HG03066 (cell line): ENCODE measurements at regions not wholly inside any gene's neighbourhood (a gene's known extent, or its start where the extent isn't known, plus 50 kb on each side); places are given as distances from the start of the nearest gene placed in this dataset.

Experiments used
- ATAC-seq: cut with Tn5 transposase; IDR thresholded peaks from one replicate; pipeline ENCODE4 v1.9.1; 2021; ENCODE audit warnings: low read depth; ENCODE audit not compliant: unreplicated experiment

DNA sequence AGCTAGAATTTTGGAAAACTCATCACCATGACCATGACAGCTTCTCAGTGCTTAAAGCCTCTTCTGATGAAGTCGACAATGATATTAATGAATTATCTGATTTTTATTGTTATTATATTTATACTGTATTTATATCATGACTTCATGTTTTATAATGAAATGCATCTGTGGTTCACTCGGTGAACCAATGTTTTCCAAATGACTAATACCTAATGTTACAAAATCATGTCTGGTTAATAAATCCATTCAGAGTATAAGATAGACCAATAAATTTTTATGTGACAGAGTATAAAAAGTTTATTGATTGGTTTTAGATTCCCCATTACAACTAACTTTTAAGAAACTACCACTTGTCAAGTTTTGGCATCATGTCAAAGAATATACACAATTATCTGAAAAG lies 416.5 kb downstream of the MLLT3 start:
- no peak for ATAC-seq

DNA sequence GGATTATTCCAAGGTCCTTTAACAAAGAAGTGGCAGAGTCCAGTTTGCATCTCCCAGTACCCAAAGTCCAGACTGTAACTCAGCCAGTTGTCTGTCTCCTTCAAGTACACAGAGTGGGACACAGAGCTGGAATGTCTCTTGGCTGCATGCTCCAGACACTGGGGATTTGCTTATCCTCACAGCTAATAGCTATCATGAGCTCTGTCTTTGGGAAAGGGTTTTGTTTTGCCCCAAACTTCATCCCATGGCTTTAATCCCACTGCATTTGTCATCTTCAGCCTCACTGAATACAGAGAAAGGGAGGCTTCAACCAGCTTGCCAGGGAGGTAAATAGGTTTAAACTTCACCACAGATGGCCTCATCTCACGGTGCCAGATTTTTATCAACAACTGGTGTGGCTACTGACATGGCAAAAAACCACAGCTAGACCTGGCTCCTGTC lies 412.2 kb upstream of the SLC24A2 start:
- no peak for ATAC-seq

DNA sequence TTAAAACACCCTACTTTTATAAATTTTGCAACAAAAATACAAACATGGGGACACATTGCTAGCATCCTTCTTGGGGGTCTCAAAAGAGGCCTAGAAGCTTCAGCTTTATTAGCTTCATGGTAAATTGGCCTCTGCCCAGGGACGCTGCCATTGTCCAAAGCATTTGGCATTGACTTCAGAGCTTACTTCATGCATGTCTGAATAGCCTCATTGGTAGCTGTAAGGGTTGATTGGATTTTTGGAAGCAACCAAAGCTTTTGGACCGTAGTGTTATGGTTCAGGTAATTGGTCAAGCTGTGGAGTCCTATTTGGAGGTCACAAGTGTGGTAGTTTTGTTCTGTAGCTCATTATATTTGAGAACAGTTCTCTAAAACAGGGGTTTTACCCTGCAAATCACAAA lies 411.7 kb upstream of the SLC24A2 start:
- no peak for ATAC-seq

DNA sequence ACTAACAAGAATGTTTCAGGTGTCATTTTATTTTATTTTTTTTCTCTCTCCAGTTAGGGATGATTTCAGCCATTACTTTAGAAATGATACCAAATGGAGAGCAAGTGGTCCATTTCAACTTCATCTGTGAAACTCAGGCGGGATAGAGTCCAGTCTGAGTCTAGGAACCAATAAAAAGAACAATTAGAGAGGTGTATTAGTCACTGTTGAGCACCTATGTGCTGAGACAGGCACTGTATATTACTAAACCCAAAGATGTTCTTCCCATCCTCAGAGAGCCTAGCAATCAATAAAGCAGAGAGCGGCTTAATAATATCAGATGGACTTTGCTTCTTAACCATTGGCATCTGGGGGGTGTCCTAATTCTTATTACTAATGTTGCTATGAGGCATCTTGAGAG lies 410.3 kb upstream of the SLC24A2 start:
- ATAC-seq = no peak

DNA sequence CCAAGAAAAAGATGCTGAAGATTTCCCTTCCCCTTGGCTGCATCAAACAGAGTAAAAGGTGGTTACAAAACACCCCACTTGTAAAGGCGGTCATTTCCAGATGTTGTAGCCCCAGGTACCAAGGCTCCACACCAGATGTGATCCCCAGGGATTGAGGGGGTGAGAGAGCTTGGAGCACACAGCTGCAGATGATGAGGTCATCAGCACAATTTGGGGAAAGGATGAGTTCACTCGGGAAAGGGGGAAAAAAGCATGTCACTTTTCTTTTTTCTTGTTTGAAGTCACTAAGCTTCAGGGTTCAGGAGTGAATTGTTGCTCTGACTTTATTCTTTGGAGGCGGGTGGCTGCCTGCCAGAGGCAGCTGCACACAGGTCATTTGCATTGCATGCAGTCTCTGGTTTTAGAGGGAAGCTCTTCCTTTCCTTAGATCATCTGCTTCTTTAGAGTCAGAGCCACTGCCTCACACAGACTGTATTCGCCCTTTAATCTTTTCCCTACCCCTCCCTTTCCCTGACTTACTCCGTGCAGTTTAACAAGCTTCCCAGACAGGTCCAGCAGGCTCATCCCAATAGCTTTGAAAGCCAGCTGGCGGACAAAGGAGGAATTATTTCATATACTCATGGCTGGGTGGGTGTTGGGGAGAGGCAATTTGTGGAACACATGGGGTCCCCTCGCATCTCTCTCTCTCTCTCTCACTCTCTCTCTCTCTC lies 409.3 kb upstream of the SLC24A2 start:
- no peak for ATAC-seq

DNA sequence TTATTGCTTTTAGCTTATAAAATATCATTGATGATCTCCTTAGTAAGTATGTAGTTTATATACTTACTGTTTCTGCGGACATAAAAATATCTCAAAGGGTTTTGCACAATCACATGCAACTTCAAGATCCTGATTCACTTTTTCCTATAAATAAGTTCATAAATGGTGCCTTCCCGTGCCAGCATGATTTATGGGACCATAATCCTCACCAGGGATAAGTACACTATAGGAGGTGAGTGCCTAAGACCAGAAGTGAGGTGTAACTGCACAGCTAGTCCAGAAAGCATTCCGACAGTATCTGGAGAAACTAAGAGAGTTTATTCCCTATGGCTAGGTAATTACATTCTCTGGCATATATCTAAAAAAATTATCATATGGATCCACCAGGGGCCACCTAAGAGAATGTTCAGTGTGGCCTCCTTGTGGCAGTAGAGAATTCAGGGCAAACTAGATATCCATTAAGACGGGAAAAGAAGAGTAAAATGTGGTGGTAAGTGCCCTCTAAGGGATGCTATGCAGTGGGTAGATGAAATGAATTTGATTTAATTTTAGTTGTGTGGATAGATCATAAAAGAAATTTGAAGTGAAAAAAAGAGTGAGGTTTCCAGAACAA lies 402.5 kb upstream of the SLC24A2 start:
- no peak for ATAC-seq

DNA sequence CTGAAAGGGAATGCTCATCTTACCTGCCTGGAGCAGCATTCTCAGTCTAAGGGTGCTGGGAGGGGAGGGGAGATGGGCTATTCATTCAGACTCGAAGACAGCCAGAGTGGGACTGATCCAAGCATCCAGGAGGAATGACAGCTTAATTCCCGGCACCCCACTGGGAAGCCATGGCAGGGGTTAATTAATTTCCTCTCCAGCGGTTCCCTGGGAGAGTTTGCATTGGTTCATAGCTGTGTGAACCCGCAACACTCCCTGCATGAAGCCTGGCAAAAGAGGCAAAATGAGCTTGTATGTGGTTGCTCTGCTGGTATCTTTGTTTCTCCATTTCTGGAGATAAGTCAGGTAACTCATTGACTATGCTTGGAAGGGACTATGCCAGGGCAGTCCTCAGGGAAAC lies 401.0 kb upstream of the SLC24A2 start:
- no peak for ATAC-seq

DNA sequence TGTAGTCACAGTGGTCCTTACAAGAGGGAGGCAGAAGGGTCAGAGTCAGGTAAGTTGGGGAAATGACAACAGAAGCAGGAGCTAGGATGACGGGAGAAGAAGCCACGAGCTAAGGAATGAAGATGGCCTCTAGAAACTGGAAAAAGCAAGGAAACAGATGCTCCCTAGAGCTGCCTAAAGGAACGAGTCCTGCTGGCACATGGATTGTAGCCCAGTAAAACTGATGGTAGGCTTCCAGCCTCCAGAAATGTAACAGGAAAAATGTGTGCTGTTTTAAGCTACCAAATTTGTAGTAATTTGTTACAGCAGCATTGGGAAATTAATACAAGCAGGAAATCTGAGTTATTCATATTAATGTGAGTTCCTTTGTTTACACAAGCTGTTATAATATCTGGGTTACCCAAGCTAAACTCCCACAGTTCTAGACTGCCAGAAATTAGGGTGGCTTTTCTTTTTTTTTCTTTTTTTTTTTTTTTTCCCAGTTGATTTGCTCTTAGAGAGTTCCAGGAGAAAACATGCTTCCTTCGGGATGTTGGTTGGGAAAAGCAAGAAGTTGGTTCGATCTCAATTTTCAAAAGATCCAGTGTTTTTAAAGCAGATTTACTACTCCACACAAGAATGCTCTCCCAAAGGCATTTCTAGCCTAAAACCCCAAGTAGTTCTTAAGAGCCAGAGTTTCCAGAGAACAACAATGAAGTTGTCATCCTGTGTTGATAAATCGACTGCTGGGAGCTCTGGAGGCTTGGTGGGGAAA lies 400.0 kb upstream of the SLC24A2 start:
- no peak for ATAC-seq

DNA sequence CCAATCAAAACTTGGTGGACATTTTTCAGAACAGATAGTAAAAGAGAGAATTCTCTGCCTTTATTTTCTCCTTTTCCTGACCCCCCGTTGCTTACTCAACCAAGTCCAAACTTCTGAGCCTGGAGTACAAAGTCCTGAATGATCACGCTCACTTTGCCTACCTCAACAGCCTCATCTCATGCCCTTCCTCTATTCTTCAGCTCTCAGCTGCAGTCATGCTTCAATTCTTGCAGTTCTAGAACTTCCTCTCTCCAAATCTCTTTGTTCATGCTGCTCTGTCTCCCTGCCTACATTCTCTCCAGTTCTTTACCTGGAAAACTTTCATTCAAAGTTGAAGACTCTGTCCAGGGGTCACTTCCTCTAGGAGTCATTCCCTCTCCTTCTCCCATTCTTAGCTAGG lies 398.5 kb upstream of the SLC24A2 start:
- no peak for ATAC-seq

DNA sequence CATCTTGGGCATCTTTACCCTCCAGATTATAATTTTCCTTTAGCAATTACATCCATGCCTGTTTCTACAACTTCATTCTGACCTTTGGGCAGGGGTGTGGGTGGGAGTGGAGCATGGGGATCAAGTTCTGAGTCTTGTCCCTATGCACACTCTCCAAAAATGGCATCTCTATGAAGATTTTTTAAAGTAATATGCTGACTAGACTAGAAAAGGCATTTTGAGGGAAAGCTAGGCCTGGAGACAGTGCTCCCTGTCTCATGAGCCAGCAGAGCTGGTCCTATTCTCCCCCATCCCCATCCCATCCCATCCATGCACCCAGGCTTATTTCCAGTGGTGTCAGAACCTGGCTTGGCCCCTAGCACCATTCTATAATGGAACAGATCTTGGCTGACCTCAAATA lies 398.0 kb upstream of the SLC24A2 start:
- no peak for ATAC-seq

DNA sequence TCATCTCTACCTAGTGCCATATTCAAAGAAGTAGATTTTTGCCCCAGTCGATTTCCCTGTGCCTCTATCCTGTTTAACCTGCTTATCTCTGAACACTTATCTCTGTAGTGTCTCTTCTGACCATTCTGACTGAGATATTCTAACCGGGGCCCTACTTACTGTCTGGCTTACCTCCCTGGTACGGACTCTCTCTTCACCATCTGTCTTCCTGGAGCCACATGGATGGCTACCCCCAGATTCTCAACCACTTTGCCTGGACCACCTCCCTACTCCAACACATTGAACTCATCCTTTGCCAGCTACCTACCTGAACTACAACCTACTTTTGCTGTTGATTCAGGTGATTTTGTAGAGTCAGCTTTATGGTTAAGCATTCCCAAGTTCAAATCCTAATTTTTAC lies 397.4 kb upstream of the SLC24A2 start:
- ATAC-seq = no peak

DNA sequence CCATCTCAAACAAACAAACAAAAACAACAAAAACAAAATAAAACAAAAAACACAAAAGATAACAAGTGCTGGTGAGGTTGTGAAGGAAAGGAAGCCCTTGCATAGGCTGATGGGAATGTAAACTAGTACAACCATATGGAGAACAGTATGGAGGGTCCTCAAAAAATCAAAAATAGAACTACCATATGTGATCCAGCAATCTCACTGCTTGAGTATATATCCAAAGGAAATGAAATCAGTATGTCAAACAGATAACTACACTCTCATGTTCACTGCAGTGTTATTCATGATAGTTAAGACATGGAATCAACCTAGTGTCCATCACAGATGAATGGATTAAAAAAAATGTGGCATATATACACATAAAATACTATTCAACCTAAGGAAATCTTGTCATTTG lies 395.7 kb upstream of the SLC24A2 start:
- no peak for ATAC-seq

DNA sequence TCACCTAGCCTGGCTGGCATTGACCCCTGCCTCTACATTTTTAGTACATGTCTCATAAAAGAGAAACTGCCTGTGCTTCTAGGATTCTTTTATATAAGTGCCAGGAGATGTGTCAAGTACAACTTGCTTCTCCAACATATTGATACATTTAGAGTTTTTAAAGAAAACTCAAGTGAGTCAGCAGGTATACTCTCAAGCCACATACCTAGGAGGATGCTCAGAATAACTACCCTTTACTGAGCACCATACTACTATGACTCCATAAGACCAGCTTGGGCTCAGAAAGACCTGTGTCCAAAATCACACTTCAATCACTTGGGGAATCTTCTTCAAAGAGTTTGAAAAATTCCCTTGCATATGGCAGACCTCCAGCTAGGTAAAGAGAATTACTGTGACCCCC lies 389.8 kb upstream of the SLC24A2 start:
- no peak for ATAC-seq

DNA sequence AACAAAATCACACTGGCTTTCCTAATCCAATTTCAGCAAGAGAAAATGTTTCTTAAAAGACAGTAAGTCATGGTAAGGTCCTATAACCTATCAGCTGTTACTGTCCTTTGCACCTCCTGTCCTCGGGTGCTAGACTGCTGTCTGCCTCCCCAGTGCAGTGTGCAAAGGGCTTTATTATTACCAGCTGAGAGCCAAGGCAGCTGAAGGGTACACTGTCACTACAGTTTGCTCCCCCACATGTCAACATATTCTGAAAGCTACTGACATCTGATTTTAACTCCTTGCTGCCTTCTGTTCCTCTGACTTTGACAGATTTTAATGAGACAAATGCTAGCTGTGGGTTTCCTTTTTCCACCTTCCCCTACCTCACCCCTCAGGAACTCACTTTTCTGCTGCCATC lies 389.4 kb upstream of the SLC24A2 start:
- no peak for ATAC-seq

DNA sequence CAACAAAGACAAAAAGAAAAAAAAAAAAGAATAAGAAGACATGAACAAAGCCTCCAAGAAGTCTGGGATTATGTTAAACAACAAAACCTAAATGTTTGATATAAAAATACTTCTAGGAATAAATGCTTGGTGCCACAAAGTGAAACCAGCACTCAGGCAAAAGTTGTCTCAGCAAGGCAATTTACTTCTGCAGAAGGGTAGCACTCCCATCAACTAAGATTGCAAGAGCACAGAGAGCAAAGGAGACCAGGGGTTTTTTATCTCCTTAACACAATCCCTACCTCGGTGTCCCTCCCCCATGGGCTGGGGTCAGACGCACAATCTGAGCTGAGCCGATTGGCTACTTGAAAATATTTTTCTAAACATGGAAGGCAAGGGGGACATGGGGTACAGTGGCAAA lies 381.3 kb upstream of the SLC24A2 start:
- ATAC-seq = no peak

DNA sequence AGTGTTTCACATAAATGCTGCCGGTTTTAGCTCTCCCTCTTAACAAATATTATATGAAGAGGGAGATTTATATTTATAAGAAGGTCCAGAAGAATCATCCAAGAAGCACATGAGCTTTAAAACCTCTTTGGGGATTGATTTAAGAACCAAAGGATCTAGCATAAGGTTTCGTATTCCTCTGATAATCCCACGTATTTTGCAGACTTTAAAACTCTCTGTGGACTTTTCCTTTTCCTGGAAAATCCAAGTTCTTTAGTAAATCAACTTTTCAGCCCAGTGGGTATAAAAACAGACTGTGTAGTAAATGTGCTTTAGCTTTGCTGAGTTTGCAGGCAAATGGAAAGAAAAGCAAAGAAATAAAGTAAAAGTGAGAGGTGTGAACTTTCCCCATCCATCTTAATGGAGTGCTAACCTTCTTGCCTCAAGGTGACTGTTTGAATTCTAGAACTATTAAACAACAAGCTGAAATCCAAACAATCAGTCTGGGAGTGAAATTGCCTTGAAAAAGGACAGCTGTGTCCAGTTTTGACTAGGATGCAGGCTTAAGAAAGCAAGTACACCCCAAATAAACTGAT lies 363.4 kb upstream of the SLC24A2 start:
- ATAC-seq = no peak

DNA sequence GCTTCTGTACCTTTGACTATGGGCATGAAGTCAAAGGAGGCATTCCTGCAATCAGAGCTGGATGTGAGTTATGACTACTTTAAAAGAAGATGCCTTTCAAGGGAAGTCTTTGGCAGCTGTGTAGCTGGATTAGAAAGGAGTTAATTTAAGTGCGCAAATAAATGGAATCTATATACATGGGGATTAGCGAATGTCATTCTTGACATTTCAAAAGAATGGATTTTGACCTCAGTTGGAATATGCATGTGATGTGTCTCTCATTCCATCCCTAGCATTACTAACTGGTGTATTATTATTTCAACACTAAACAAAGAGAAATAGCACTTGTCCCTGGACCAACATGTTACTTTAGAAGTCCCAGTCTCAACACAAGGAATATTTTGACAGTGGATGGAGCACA lies 359.6 kb upstream of the SLC24A2 start:
- no peak for ATAC-seq

DNA sequence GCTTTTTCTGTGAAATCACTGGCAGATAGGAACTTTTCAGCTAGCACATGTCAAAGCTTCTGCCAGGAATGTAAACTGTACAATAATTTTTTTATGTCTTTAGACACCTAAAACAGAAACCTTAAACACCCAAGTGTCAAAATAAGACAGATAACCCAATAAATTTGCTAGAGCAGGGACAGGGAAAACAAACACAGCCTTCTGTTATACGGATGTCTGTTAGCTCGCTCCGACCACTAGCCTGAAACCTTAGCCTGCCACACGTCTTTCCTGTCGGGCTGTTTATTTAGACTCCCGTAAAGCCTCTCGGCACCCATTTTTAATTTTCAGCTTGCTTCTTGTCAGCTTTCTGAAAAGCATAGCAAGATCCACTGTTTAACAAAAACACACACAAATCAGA lies 355.4 kb upstream of the SLC24A2 start:
- ATAC-seq = no peak

DNA sequence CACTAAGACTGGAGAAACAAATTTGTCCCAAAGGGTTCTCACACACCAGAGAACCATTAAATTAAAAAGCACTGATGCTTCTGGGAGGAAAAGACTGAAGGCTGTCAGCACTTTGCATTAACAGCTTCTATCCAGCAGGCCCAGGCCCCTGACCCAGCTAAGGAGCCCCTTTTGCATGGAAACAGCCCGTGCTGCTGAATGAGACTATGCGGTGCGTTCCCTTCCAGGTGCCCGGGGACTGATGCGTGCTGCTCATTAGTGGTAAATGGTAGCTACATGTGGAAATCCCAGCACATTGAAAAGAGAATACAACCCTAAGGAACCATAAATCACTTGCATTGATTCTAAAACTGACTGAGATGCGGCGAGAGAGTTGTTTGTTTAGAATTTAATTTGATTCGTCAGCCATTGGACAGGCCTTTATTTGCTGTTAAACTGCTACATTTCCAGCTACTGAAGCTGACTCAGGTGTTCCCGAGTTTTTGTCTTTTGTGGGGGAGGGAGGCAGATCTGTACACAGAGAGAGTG lies 351.0 kb upstream of the SLC24A2 start:
- no peak for ATAC-seq

DNA sequence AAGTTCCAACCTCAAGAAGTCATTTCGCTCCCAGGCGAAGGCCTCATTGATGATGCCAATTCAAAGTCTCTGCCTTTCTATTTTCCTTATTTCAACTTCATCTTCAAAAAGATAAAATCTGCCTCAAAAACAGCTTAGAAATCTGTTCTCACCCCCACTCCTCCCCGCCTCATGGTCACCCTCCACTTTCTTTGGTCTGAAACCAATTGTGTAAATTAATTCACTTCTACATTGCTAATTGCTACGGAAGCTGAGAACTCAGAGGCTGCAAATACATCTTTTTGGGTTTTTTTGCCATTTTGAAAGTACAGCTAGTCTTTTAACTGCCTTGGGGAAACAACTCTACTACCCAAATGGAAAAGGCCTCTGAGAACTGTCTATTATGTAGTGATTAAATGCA lies 350.0 kb upstream of the SLC24A2 start:
- no peak for ATAC-seq

DNA sequence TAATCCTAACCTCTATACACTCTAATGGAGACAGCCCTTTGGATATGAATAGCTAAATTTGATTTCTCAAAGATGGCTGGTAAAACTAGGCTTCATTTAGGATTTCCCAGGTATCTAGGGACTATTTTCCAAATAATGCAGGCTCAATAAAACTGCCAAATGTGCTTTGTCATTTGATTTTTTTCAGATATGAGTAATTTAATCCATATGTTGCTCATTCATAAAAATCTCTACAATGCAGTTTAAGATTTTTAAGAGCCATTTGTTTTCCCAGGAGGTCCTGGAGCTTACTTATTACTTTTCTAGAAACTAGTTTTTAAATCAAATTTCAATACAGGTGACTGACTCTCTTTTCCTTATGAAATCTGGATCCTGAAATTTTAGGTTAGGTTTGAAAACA lies 349.3 kb upstream of the SLC24A2 start:
- no peak for ATAC-seq
